ENCODE measurements at regions not wholly inside any gene's neighbourhood (a gene's known extent, or its start where the extent isn't known, plus 50 kb on each side); places are given as distances from the start of the nearest gene placed in this dataset.
"Not testable (repeated sequence)": the region's sequence is repeated elsewhere in the genome, so short reads cannot be mapped to it uniquely, and the experiment has no call there.

GRCh38 chr5:37951946-37952721 is 112.3 kb upstream of the GDNF start:
- DNase-seq: no peak

- no peak for DNase-seq
Observed at GRCh38 chr5:37950436-37950835, 110.6 kb upstream of the GDNF start.

- no peak for DNase-seq
Observed at GRCh38 chr5:37945446-37945845, 105.6 kb upstream of the GDNF start.

- DNase-seq: not testable (repeated sequence)
Observed at GRCh38 chr5:37943136-37943535, 103.3 kb upstream of the GDNF start.

- DNase-seq: peak; percentile 74
Observed at GRCh38 chr5:37940931-37941623, 101.2 kb upstream of the GDNF start.

GRCh38 chr5:37938861-37939260 is 99.0 kb upstream of the GDNF start:
- no peak for DNase-seq

GRCh38 chr5:37938076-37938852 is 98.4 kb upstream of the GDNF start:
- peak; percentile 52 for DNase-seq

- DNase-seq: no peak
Observed at GRCh38 chr5:37936091-37936490, 96.2 kb upstream of the GDNF start.

- DNase-seq: no peak
Observed at GRCh38 chr5:37933576-37933975, 93.7 kb upstream of the GDNF start.

GRCh38 chr5:37932450-37932849 is 92.6 kb upstream of the GDNF start:
- no peak for DNase-seq

GRCh38 chr5:37931541-37931940 is 91.7 kb upstream of the GDNF start:
- no peak for DNase-seq

GRCh38 chr5:37930350-37930749 is 90.5 kb upstream of the GDNF start:
- no peak for DNase-seq

- DNase-seq: no peak
Observed at GRCh38 chr5:37929791-37930190, 90.0 kb upstream of the GDNF start.

- not testable (repeated sequence) for DNase-seq
Observed at GRCh38 chr5:37927753-37928152, 87.9 kb upstream of the GDNF start.

GRCh38 chr5:37926732-37927131 is 86.9 kb upstream of the GDNF start:
- no peak for DNase-seq

GRCh38 chr5:37921452-37921851 is 81.6 kb upstream of the GDNF start:
- DNase-seq: no peak

- DNase-seq: no peak
Observed at GRCh38 chr5:37918424-37918823, 78.6 kb upstream of the GDNF start.

- no peak for DNase-seq
Observed at GRCh38 chr5:37916525-37916924, 76.7 kb upstream of the GDNF start.

- no peak for DNase-seq
Observed at GRCh38 chr5:37915097-37915736, 75.4 kb upstream of the GDNF start.

GRCh38 chr5:37909610-37910266 is 69.9 kb upstream of the GDNF start:
- DNase-seq: not testable (repeated sequence)

- DNase-seq: no peak
Observed at GRCh38 chr5:37906416-37906815, 66.6 kb upstream of the GDNF start.

- DNase-seq: no peak
Observed at GRCh38 chr5:37905230-37905629, 65.4 kb upstream of the GDNF start.

GRCh38 chr5:37902323-37902722 is 62.5 kb upstream of the GDNF start:
- no peak for DNase-seq
